Uterus (tissue), 3 donors: ENCODE measurements at regions not wholly inside any gene's neighbourhood (a gene's known extent, or its start where the extent isn't known, plus 50 kb on each side); places are given as distances from the start of the nearest gene placed in this dataset.

Experiments
- DNase-seq, 2 donors: peaks; one replicate each; pipeline ENCODE4 v3.0.0-alpha.2; 2019 to 2020
- H3K27ac ChIP-seq, 2 donors: fragments of 200-600 bp; sonication (generic); 1 replicate in 1 of 2; 2 replicates in 1 of 2; pipeline ENCODE4 v1.5.1; 2016 to 2018
- H3K27me3 ChIP-seq, 2 donors: fragments of 200-600 bp; sonication (generic); one replicate each; pipeline ENCODE4 v1.5.1; 2018 to 2019; ENCODE audit warnings: control low read depth in 1 of 2
- H3K36me3 ChIP-seq, 2 donors: fragments of 200-600 bp; sonication (generic); one replicate each; pipeline ENCODE4 v1.5.1; 2019; ENCODE audit warnings: control low read depth in 1 of 2
- H3K4me1 ChIP-seq, 2 donors: fragments of 200-600 bp; sonication (generic); one replicate each; pipeline ENCODE4 v1.5.1; 2018 to 2019; ENCODE audit warnings: control low read depth in 1 of 2
- H3K4me3 ChIP-seq, 2 donors: fragments of 200-600 bp; sonication (generic); 1 replicate in 1 of 2; 2 replicates in 1 of 2; pipeline ENCODE4 v1.5.1; 2018 to 2019; ENCODE audit warnings: mild to moderate bottlenecking in 1 of 2
- H3K9me3 ChIP-seq, 2 donors: fragments of 200-600 bp; sonication (generic); one replicate each; pipeline ENCODE4 v1.5.1; 2019; ENCODE audit warnings: control low read depth in 1 of 2
- POLR2A ChIP-seq, 2 donors: fragments of 450-650 bp; IDR thresholded peaks; one replicate each; pipeline ENCODE4 v1.6.1; 2016; ENCODE audit warnings: antibody characterized with exemption in 2 of 2, mild to moderate bottlenecking in 1 of 2, moderate library complexity in 1 of 2
- intact Hi-C: fragments of 100-400 bp; cut with DNase I; formaldehyde crosslinking; loops from one replicate; pipeline ENCODE4 v1.15.1; 2023; ENCODE audit warnings: low total_unique reads
- TF ChIP-seq, protein P1 (sequence below), 4 experiments: fragments of 200-600 bp in 2 of 4; fragments of 450-650 bp in 2 of 4; sonication (generic) in 2 of 4; IDR thresholded peaks; one replicate each; pipeline ENCODE4 v1.5.1; 2016 to 2019; ENCODE audit warnings: antibody characterized with exemption in 4 of 4, mild to moderate bottlenecking in 2 of 4, moderate library complexity in 1 of 4
- donor health status: DM: yes; HTN: yes; CAD: no.

GRCh38 chr6:76593668-76594067 lies 521.2 kb upstream of the IMPG1 start:
- Histone ChIP-seq H3K4me1 (no peaks in the 10 kb centered on the region), H3K4me3 (no peak overlapping the region), H3K27ac (no peak overlapping the region), H3K36me3 (no peaks in the 10 kb centered on the region), H3K27me3 (no peaks in the 10 kb centered on the region), H3K9me3 (no peaks in the 10 kb centered on the region)
- intact Hi-C loops: no loop called here
- TF ChIP-seq, protein P1, sequence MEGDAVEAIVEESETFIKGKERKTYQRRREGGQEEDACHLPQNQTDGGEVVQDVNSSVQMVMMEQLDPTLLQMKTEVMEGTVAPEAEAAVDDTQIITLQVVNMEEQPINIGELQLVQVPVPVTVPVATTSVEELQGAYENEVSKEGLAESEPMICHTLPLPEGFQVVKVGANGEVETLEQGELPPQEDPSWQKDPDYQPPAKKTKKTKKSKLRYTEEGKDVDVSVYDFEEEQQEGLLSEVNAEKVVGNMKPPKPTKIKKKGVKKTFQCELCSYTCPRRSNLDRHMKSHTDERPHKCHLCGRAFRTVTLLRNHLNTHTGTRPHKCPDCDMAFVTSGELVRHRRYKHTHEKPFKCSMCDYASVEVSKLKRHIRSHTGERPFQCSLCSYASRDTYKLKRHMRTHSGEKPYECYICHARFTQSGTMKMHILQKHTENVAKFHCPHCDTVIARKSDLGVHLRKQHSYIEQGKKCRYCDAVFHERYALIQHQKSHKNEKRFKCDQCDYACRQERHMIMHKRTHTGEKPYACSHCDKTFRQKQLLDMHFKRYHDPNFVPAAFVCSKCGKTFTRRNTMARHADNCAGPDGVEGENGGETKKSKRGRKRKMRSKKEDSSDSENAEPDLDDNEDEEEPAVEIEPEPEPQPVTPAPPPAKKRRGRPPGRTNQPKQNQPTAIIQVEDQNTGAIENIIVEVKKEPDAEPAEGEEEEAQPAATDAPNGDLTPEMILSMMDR (IDR thresholded peaks at IDR 0.05): no peak
- no peak for TF ChIP-seq POLR2A (IDR thresholded peaks at IDR 0.05)
- no peak for DNase-seq

- TF ChIP-seq, protein P1 (IDR thresholded peaks at IDR 0.05): no peak
- TF ChIP-seq POLR2A (IDR thresholded peaks at IDR 0.05): no peak
- no peaks in the 10 kb centered on the region for H3K4me1 ChIP-seq
Observed at GRCh38 chr6:76592566-76592965, 520.1 kb upstream of the IMPG1 start.

DNA sequence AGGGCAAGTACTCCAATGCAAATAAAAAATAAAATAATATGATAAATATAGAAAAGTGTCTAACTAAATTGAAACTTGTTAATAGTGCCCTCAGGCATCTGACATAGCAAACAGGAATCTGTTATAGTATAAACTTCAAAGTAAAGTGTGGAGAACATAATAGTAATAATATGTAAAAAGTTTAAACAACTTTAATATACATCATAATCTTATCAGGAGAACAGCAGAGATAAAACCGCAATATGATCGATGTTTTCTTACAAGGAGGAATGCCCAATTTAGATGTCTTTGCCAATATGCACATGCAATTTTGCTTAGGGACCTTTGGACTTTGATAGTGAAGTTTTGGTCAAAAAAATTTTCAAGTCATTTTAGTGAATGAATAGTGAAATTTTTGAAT lies 514.8 kb upstream of the IMPG1 start:
- H3K27ac ChIP-seq: no peak overlapping the region
- H3K27me3 ChIP-seq: no peaks in the 10 kb centered on the region
- no peaks in the 10 kb centered on the region for H3K9me3 ChIP-seq
- no peak overlapping the region for H3K4me3 ChIP-seq
- no peaks in the 10 kb centered on the region for H3K36me3 ChIP-seq
- intact Hi-C loops: no loop called here
- H3K4me1 ChIP-seq: no peaks in the 10 kb centered on the region
- no peak for TF ChIP-seq POLR2A (IDR thresholded peaks at IDR 0.05)
- TF ChIP-seq, protein P1 (IDR thresholded peaks at IDR 0.05): no peak
- DNase-seq: no peak

More at GRCh38 chr6:76592566-76592965, 520.1 kb upstream of the IMPG1 start:
- no peaks in the 10 kb centered on the region for H3K36me3 ChIP-seq
- no peak overlapping the region for H3K27ac ChIP-seq
- DNase-seq: no peak
- H3K27me3 ChIP-seq: no peaks in the 10 kb centered on the region
- H3K4me3 ChIP-seq: no peak overlapping the region
- intact Hi-C loops: no loop called here
- H3K9me3 ChIP-seq: no peaks in the 10 kb centered on the region

DNA sequence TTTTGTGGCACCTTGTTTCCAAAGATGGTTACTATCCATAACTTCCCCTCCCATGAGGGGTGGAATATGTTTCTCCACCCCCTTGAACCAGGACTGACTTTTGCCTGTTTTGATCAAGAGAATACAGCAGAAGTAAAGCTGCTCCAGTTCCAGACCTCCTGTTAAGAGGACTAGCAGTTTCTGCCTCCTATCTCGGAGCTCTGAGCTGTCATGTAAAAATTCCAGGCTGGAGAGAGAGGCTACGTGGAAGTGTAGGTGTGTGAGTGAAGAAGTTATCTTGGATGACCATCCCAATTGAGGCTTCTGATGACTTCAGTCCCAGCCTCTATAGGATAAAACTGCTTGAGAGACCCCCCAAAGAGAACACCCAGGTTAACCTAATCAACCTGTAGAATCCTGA lies 511.7 kb upstream of the IMPG1 start:
- DNase-seq: no peak
- Histone ChIP-seq H3K4me3 (no peak overlapping the region), H3K36me3 (no peaks in the 10 kb centered on the region), H3K9me3 (no peaks in the 10 kb centered on the region), H3K4me1 (no peaks in the 10 kb centered on the region), H3K27ac (no peak overlapping the region), H3K27me3 (no peaks in the 10 kb centered on the region)
- TF ChIP-seq POLR2A (IDR thresholded peaks at IDR 0.05): no peak
- TF ChIP-seq, protein P1 (IDR thresholded peaks at IDR 0.05): no peak
- intact Hi-C loops: no loop called here

DNA sequence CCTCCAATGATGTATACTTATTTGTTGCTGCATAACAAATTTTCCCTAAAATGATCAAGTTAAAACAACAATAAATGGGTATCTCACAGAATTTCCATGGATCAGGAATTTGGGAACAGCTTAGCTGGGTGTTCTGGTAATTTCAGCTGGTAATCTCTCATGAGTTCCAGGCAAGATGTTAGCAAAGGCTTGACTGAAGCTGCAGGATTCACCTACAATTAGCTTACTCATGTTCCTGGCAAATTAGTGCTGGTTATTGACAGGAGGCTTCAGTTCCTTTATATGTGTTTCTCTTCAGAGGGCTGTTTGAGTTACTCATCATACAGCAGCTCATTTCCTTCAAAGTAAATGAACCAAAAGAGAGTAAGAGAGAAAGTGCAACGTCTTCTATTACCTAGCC lies 506.3 kb upstream of the IMPG1 start:
- Histone ChIP-seq H3K27ac (no peak overlapping the region), H3K4me1 (no peaks in the 10 kb centered on the region), H3K9me3 (no peaks in the 10 kb centered on the region), H3K36me3 (no peaks in the 10 kb centered on the region), H3K27me3 (no peaks in the 10 kb centered on the region), H3K4me3 (no peak overlapping the region)
- intact Hi-C loops: no loop called here
- DNase-seq: no peak
- TF ChIP-seq POLR2A (IDR thresholded peaks at IDR 0.05): no peak
- TF ChIP-seq, protein P1 (IDR thresholded peaks at IDR 0.05): no peak
